ENCODE measurements at regions not wholly inside any gene's neighbourhood (a gene's known extent, or its start where the extent isn't known, plus 50 kb on each side); places are given as distances from the start of the nearest gene placed in this dataset.

- TF ChIP-seq CTCF (IDR thresholded peaks at IDR 0.05), result no peak
- no peak for TF ChIP-seq FOXP1 (CRISPR knock-in tag; IDR thresholded peaks at IDR 0.05; ENCODE audit: borderline replicate concordance)
- TF ChIP-seq MAX (CRISPR knock-in tag; IDR thresholded peaks at IDR 0.05), result no peak
- TF ChIP-seq AFF4 (CRISPR knock-in tag; IDR thresholded peaks at IDR 0.05; ENCODE audit: borderline replicate concordance), result no peak
- no peak for TF ChIP-seq CREM (CRISPR knock-in tag; IDR thresholded peaks at IDR 0.05)
- TF ChIP-seq NR2C2 (CRISPR knock-in tag; IDR thresholded peaks at IDR 0.05), result no peak
- TF ChIP-seq PRDM15 (CRISPR knock-in tag; IDR thresholded peaks at IDR 0.05), result no peak
Measured at GRCh38 chr20:11431621-11432020, 486.1 kb upstream of the BTBD3 start.
